HG02642 (cell line): ENCODE measurements at regions not wholly inside any gene's neighbourhood (a gene's known extent, or its start where the extent isn't known, plus 50 kb on each side); places are given as distances from the start of the nearest gene placed in this dataset.
A peak's percentile ranks its signal among the peaks of the same experiment; 100 is the strongest.
"Not testable (repeated sequence)": the region's sequence is repeated elsewhere in the genome, so short reads cannot be mapped to it uniquely, and the experiment has no call there.

Experiments used
- ATAC-seq: cut with Tn5 transposase; IDR thresholded peaks from one replicate; pipeline ENCODE4 v1.9.1; 2021; ENCODE audit warnings: mild to moderate bottlenecking; ENCODE audit not compliant: unreplicated experiment, poor library complexity

- ATAC-seq = no peak
Measured at GRCh38 chr9:71632776-71633175, 135.5 kb downstream of the CEMIP2 start.

DNA sequence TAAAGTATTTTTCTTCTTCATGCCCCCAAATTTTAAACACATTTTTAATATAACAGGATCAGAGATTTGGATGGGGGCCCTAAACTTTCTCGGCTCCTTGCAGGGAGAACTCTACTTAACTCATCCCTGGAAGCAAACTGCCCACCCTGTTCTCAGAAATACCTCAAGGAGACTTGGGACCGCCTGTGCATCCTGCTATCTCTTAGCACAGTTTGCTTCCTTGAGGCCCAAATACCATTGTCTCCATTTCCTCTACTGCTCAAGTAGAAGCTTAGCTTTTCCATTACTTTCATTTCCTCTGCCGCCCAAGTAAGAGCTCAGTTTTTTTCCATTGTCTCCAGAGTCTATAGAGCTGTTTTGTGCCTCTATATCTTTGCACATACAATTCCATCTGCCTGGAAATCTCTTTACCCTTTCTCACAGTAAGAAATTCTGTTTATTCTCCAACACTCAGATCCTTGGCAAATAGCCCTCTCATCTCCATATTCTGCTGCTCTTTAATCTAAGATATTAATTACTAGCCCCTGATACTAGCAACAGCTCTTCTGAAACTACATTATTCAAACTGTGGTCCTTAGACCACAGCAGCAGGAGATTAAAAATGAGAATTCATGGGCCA, 137.8 kb downstream of the CEMIP2 start:
- no peak for ATAC-seq

DNA sequence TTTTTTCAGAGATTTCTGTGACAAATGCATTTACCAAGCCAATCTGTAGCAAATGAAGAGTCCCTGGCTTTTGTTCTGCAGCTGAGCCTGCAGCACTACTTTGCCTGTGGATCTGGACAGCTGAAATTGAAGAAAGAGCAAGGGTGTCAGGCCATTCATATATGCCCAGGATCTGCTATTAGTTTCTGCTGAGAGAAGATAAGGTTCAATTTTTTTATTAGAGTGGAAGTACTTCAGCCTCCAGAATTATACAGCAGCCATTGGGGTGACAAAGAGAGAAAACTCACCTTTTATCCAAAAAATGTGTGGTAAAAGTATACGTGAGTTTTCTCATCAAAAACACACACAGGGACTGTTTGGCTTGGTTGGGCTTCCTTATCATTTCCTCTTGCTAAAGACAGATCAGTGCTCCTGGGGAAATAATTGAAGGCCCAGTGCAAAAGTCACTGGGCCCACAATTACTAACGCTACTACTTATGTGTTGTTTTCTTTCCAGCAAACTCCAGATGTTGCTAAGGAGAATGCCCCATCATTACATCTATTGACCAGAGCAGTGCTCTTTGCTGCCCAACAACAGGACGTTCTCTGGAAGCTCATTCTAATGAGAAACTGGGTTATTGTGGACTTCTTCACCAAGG, 138.6 kb downstream of the CEMIP2 start:
- ATAC-seq = no peak

DNA sequence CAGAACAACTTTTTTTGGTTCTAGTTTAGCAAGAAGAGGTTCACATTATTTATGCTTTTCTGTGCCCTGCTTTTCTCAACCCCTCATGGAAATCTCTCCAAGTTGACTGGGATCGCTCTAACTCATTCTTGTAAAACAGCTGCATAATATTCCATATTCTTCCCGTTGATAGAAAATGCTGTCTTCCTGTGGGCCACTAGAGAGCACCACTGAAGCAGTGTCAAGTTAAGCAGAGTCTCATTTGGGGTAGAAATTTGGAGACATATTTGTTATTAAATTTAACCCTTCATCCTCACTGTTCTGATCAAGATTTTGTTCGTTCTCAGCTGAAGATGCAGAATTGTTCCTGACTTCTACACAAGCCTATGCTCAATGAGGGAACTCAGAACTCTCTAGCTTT, 140.1 kb downstream of the CEMIP2 start:
- ATAC-seq = no peak

- no peak for ATAC-seq
Measured at GRCh38 chr9:71627537-71627936, 140.8 kb downstream of the CEMIP2 start.

- no peak for ATAC-seq
Measured at GRCh38 chr9:71626395-71626794, 141.9 kb downstream of the CEMIP2 start.

DNA sequence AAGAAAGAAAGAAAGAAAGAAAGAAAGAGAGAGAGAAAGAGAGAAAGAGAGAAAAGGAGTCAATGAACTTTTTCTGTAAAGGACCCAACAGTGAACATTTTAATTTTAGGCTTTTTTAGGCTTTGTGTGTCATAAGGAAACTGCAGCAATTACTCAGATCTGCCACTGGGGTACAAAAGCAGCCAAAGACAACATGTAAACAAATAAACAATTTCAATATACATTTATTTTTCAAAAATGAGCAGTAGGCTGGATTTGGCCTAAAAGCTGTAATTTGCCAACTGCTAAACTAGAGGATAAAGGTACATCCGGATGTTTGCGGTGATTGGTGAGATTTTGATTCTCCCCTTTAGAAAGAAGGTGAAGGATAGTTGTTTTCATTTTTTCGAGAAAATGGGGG, 143.6 kb downstream of the CEMIP2 start:
- no peak for ATAC-seq

DNA sequence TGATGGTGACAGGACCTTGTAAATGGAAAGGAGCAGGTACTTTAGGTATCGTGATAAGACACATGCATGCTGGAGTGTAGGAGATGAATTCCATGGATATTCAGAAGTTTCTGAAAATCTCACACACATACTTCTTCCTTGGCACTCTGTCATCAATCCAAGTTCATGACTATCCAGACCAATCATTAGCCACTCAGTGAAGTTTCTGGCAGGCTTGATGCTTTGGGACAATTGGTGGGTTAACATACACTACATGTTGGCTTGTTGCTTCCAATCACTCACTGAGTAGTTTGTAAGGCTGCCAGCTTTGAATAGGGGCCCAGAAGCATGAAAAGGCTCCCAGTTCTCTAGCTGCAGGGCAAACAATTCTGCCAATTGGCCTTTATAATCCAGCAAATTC, 147.6 kb downstream of the CEMIP2 start:
- ATAC-seq = no peak

DNA sequence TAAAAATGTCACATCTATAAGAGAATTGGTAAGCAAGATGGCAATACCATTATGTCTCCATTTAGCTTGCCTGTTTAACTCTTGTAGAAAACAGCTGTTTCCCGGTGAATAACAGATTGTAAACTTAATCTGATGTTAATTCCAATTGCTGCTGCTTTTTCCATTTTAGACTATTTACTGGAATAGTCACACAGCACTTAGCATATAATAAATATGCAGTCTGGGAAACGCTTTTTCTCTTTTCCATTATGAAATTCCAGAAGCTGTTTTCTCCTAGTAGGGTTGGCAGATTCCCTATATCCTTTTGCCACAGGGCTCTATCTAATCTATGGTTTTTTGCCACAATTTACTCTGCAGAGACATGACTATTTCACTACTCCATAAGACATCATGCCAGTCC, 148.0 kb downstream of the CEMIP2 start:
- no peak for ATAC-seq

- no peak for ATAC-seq
Measured at GRCh38 chr9:71619926-71620325, 148.4 kb downstream of the CEMIP2 start.

DNA sequence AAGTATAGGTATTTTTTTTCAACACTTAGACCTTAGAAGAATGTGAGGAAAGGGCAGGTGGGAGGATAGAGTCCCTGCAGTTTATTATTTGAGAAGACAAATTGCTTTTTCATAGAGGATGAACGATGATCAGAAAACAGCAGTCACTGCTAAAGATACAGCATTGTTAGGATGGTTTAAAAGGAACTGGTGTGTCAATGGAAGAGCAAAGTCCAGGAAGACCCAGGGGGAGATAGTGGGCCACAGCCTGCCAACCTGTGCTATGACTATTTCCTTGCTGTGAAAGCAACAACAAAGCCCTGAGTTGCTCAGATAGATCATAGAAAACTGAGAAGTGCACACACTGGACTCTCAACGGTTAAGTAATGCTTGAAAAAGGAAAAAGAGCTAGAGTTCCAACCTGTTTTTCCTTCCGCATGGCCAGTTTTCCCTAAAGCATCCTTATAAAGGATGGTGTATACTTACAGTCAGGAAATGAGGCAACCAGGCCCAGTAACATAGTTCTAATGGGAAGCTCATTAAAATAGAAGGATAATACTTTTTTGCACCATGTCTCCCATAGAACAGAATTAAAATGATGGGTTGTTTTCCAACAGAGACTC, 153.8 kb downstream of the CEMIP2 start:
- ATAC-seq = no peak

DNA sequence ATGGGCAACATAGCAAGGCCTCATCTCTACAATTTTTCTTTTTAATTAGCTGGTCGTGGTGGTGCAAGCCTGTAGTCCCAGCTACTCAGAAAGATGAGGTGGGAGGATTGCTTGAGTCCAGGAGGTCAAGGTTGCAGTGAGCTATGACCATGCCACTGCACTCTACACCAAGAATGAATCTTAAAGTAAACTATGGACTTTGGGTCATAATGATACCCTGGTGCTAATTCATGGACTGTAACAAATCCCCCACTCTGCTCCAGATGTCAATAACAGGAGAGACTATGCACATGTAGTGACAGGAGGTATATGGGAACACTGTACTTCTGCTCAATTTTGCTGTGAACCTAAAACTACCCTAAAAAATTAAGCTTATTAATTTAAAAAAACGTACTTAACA, 155.4 kb downstream of the CEMIP2 start:
- ATAC-seq = no peak

DNA sequence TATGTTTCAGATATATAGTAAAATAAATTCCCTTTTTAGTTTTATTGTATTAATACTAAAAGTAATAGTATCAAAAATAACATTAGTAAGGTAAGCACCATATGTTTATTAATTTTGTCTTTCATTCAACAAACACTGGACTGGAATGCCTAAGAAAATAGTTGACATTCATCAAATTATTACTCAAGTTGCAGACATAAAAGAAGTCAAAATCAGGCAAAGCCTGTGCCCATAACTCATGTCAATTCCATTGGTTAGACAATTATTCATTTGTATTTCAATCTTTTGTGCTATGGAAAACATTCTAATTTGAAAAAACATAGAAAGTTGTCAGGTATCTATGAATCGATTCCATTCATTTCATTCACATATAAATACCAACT, 158.9 kb downstream of the CEMIP2 start:
- no peak for ATAC-seq

DNA sequence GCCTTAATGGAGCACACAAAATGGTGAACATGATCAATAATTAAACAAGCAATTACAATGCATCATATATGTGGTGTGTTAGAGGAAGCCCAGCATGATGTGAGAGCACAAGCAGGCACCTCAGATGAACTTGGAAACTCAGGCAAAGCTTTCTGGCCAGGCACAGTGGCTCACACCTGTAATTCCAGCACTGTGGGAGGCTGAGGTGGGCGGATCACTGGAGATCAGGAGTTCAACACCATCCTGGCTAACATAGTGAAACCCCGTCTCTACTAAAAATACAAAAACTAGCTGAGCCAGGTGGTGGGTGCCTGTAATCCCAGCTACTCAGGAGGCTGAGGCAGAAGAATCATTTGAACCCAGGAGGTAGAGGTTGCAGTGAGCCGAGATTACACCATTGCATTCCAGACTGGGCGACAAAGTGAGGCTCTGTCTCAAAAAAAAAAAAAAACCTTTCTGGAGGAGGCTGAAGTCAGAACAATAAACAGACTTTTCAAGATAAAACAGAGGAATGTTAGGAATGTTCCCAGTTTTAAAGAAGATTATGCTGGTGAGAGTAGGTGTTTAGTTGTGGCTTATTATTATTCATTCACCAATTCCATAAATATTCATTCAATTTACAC, 159.4 kb downstream of the CEMIP2 start:
- ATAC-seq = no peak

DNA sequence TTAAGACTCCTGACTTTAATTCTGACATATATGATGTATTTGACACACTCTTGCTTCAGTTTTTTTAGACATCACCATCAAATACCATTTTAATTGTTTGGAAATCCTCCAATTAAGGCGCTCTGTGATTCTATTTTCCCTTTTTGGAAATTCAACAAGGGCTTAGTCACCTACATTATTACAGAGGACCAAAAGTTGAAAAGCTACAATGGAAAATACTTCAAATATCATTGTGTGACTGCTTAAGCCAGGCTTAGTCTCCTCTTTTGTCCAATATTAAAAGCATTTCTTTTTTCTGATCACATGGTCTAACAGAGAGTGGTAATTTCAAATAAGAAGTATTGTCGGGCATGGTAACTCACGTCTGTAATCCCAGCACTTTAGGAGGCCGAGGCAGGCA, 160.3 kb downstream of the CEMIP2 start:
- no peak for ATAC-seq

GRCh38 chr9:71607461-71607881, 160.8 kb downstream of the CEMIP2 start:
- ATAC-seq = no peak

- peak; percentile 93 for ATAC-seq
Measured at GRCh38 chr9:71604197-71605063, 163.9 kb downstream of the CEMIP2 start.

- ATAC-seq = no peak
Measured at GRCh38 chr9:71602652-71603051, 165.7 kb downstream of the CEMIP2 start.

DNA sequence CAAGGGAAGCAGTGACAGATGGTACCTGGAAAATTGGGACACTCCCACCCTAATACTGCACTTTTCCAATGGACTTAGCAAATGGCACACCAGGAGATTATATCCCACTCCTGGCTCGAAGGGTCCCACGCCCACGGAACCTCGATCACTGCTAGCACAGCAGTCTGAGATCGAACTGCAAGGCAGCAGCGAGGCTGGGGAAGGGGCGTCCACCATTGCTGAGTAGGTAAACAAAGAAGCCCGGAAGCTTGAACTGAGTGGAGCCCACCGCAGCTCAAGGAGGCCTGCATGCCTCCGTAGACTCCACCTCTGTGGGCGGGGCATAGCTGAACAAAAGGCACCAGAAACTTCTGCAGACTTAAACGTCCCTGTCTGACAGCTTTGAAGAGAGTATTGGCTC, 172.6 kb downstream of the CEMIP2 start:
- not testable (repeated sequence) for ATAC-seq

- no peak for ATAC-seq
Measured at GRCh38 chr9:71594541-71594940, 173.8 kb downstream of the CEMIP2 start.

GRCh38 chr9:71592400-71592799, 175.9 kb downstream of the CEMIP2 start:
- ATAC-seq = no peak
